Adrenal gland (tissue), 9 donors: ENCODE measurements at regions not wholly inside any gene's neighbourhood (a gene's known extent, or its start where the extent isn't known, plus 50 kb on each side); places are given as distances from the start of the nearest gene placed in this dataset.

Source experiments
- DNase-seq, 7 donors: peaks; one replicate each; pipeline ENCODE4 v3.0.0-alpha.2; 2019 to 2020
- H3K27ac ChIP-seq, 5 donors: fragments of 200-600 bp; sonication (generic) in 4 of 5; 1 replicate in 3 of 5; 2 replicates in 2 of 5; pipeline versions ENCODE4 v1.5.1 to v1.8.0; 2016 to 2020; ENCODE audit warnings: mild to moderate bottlenecking in 1 of 5
- H3K27me3 ChIP-seq: fragments of 200-600 bp; 2 replicates; pipeline ENCODE4 v1.8.0; 2021
- H3K36me3 ChIP-seq, 2 donors: fragments of 200-600 bp; replicated peaks in 1 of 2; 1 replicate in 1 of 2; 2 replicates in 1 of 2; pipeline versions ENCODE4 v1.5.1 to v1.8.0; 2018 to 2022
- H3K4me1 ChIP-seq, 2 donors: fragments of 200-600 bp; replicated peaks in 1 of 2; 1 replicate in 1 of 2; 2 replicates in 1 of 2; pipeline versions ENCODE4 v1.5.1 to v1.8.0; 2018 to 2021
- H3K4me3 ChIP-seq, 4 donors: fragments of 200-600 bp; sonication (generic) in 3 of 4; one replicate each; pipeline ENCODE4 v1.5.1; 2016 to 2018
- H3K9me3 ChIP-seq, 3 donors: fragments of 200-600 bp; sonication (generic) in 1 of 3; replicated peaks in 1 of 3; 1 replicate in 2 of 3; 2 replicates in 1 of 3; pipeline versions ENCODE4 v1.5.1 to v1.8.0; 2016 to 2021
- POLR2A ChIP-seq, 2 donors: fragments of 450-650 bp; IDR thresholded peaks; one replicate each; pipeline ENCODE4 v1.6.1; 2017; ENCODE audit warnings: antibody characterized with exemption in 2 of 2, mild to moderate bottlenecking in 2 of 2, moderate library complexity in 1 of 2
- WGBS, 4 donors: extraction: QIAGEN DNeasy Blood & Tissue Kit in 2 of 4; methylation state at CpG; one replicate each; pipeline versions ENCODE4 v1.1.5 to v1.1.7; 2013 to 2017; 5-methylcytosine and 5-hydroxymethylcytosine counted together
- intact Hi-C, 2 donors: fragments of 100-400 bp; cut with DNase I; formaldehyde crosslinking; loops; one replicate each; pipeline versions ENCODE4 v1.14.1 to v1.15.0; 2022 to 2023
- TF ChIP-seq, protein P1 (sequence below), 6 experiments: fragments of 450-650 bp in 4 of 6; fragments of 200-600 bp in 2 of 6; sonication (generic) in 1 of 6; IDR thresholded peaks; 1 replicate in 5 of 6; 2 replicates in 1 of 6; pipeline versions ENCODE4 v1.5.1 to v1.8.0; 2016 to 2021; ENCODE audit warnings: antibody characterized with exemption in 6 of 6, mild to moderate bottlenecking in 2 of 6, moderate library complexity in 1 of 6
- donor health status: healthy with polysubstance abuse.
- donor health status: Bipolar disorder and iron deficiency.
- donor health status: DM: yes; HTN: yes; CAD: no.
- donor health status: DM: no; HTN: no; CAD: no.
- donor health status: DM: no; HTN: no; CAD: no.

DNA sequence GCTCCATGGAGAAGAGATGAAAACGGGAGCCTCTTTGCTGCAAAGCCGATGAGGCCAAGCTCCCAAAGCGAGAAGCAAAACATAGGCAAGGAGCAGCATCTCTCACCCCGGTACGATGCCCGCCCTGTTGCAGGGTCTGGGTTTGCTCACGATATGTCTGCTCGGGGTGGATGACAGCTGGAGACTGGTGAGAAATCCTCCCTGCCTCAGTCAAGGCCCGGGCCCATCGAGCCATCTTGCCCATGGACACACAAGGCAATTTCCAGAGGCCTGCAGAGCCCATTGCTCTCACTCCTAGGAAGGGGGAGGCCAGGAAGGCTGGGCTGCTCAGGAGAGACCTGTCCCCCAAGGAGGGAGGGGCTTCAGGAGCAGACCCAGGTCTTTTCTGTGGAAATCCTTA, 391.7 kb upstream of the SHH start:
- no peak overlapping the region for H3K4me3 ChIP-seq
- no peaks in the 10 kb centered on the region for H3K36me3 ChIP-seq
- TF ChIP-seq POLR2A (IDR thresholded peaks at IDR 0.05): no peak
- TF ChIP-seq, protein P1, sequence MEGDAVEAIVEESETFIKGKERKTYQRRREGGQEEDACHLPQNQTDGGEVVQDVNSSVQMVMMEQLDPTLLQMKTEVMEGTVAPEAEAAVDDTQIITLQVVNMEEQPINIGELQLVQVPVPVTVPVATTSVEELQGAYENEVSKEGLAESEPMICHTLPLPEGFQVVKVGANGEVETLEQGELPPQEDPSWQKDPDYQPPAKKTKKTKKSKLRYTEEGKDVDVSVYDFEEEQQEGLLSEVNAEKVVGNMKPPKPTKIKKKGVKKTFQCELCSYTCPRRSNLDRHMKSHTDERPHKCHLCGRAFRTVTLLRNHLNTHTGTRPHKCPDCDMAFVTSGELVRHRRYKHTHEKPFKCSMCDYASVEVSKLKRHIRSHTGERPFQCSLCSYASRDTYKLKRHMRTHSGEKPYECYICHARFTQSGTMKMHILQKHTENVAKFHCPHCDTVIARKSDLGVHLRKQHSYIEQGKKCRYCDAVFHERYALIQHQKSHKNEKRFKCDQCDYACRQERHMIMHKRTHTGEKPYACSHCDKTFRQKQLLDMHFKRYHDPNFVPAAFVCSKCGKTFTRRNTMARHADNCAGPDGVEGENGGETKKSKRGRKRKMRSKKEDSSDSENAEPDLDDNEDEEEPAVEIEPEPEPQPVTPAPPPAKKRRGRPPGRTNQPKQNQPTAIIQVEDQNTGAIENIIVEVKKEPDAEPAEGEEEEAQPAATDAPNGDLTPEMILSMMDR (IDR thresholded peaks at IDR 0.05): no peak
- no peaks in the 10 kb centered on the region for H3K9me3 ChIP-seq
- 94 to 100% (median 95%) methylated on average over 4 to 10 of the region's 10 CpGs for WGBS, 4 donors
- H3K4me1 ChIP-seq: peaks cover 4 to 7% of the 10 kb centered on the region in 2 donors
- H3K27ac ChIP-seq: no peak overlapping the region
- no peaks in the 10 kb centered on the region for H3K27me3 ChIP-seq
- intact Hi-C loops: no loop called here
- no peak for DNase-seq

DNA sequence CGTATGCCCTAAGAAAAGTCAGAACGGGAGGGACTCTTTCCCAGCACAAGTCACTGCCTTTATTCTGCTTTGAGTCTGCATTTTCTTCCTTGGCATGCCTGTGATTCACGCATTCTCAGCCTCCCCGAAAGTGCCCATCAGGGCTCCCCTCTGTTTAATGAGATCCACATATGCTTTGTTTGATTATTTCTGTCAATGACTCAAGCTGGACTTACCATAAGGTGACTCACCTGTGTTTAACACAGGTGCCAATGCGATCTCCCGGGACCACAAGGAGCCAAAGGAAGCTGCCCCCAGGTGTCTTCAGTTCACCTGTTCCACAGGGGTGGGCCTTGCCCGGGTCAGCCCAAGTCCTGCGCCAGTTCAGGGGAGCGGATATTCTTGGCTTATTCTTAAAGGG, 386.0 kb upstream of the SHH start:
- DNase-seq: no peak
- intact Hi-C loops: no loop called here
- Histone ChIP-seq H3K27me3 (no peaks in the 10 kb centered on the region), H3K36me3 (no peaks in the 10 kb centered on the region), H3K27ac (no peak overlapping the region), H3K4me1 (no peaks in the 10 kb centered on the region), H3K4me3 (no peak overlapping the region), H3K9me3 (no peaks in the 10 kb centered on the region)
- no peak for TF ChIP-seq POLR2A (IDR thresholded peaks at IDR 0.05)
- TF ChIP-seq, protein P1 (IDR thresholded peaks at IDR 0.05): no peak
- 90 to 93% (median 93%) methylated on average over 8 to 9 of the region's 9 CpGs for WGBS, 4 donors

DNA sequence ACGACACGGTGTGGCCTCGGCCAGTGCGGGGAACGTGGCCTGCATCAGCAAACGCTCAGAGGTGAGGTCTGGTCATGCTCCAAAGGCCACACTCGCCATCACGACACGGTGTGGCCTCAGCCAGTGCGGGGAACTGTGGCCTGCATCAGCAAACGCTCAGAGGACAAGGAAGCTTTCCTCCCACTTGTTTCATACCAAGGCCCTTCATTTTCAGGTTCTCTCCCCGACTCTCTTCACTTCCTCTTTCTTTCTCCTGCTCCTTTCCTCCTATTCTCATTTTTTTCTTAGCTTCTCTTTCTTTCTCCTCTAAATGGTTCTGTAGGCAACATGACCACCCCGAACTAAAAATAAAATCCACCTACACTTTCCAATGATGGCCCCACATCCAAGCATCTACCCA, 384.4 kb upstream of the SHH start:
- no peaks in the 10 kb centered on the region for H3K9me3 ChIP-seq
- H3K4me1 ChIP-seq: no peaks in the 10 kb centered on the region
- H3K4me3 ChIP-seq: no peak overlapping the region
- intact Hi-C loops: no loop called here
- H3K27ac ChIP-seq: no peak overlapping the region
- no peak for DNase-seq
- 89 to 94% (median 90%) methylated on average over 13 of the region's 13 CpGs for WGBS, 4 donors
- no peaks in the 10 kb centered on the region for H3K27me3 ChIP-seq
- no peaks in the 10 kb centered on the region for H3K36me3 ChIP-seq
- TF ChIP-seq, protein P1 (IDR thresholded peaks at IDR 0.05): no peak
- no peak for TF ChIP-seq POLR2A (IDR thresholded peaks at IDR 0.05)

DNA sequence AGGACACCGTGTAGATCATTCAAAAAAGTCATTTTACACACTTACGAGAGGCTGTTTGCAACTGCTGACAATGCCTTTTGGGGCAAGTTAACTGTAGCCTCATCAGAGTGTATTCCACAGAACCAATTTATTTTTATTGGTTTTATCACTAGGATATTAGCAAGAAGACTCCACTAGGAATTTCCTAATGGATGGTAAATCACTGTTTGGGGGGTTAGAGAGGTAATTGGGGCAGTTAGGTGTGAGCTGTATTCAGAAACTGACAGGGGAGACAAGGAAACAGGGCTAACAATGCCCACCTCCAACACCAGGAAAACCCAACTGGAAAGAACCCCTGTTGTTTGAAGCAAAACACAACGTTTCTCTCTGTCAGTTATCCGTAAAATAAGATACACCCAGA, 383.0 kb upstream of the SHH start:
- no peak overlapping the region for H3K27ac ChIP-seq
- no peak for TF ChIP-seq POLR2A (IDR thresholded peaks at IDR 0.05)
- TF ChIP-seq, protein P1 (IDR thresholded peaks at IDR 0.05): no peak
- no peaks in the 10 kb centered on the region for H3K36me3 ChIP-seq
- DNase-seq: no peak
- H3K9me3 ChIP-seq: no peaks in the 10 kb centered on the region
- H3K4me1 ChIP-seq: no peaks in the 10 kb centered on the region
- 67 to 84% (median 74%) methylated on average over 4 of the region's 4 CpGs for WGBS, 4 donors
- intact Hi-C loops: no loop called here
- H3K27me3 ChIP-seq: no peaks in the 10 kb centered on the region
- H3K4me3 ChIP-seq: no peak overlapping the region
